IMR-90 (cell line): ENCODE measurements at regions not wholly inside any gene's neighbourhood (a gene's known extent, or its start where the extent isn't known, plus 50 kb on each side); places are given as distances from the start of the nearest gene placed in this dataset.

Experiments
- BHLHE40 ChIP-seq: fragments of 150-350 bp; IDR thresholded peaks from 2 replicates; pipeline ENCODE4 v1.6.1; 2016; ENCODE audit warnings: mild to moderate bottlenecking, low read depth, low read length
- CEBPB ChIP-seq: IDR thresholded peaks from 2 replicates; pipeline ENCODE4 v1.6.1; 2012; ENCODE audit warnings: low read depth, low read length, improper control_type of control experiment
- CTCF ChIP-seq: conservative IDR thresholded peaks from 2 replicates; pipeline ENCODE4 v1.5.1; 2012; ENCODE audit warnings: mild to moderate bottlenecking, low read depth, low read length, improper control_type of control experiment
- ELK1 ChIP-seq: fragments of 150-350 bp; IDR thresholded peaks from 2 replicates; pipeline ENCODE4 v1.6.1; 2016; ENCODE audit warnings: low read depth, mild to moderate bottlenecking, low read length, moderate library complexity, borderline replicate concordance
- FOS ChIP-seq: fragments of 150-350 bp; IDR thresholded peaks from 2 replicates; pipeline ENCODE4 v1.6.1; 2016; ENCODE audit warnings: low read depth, low read length
- MAFK ChIP-seq: IDR thresholded peaks from 2 replicates; pipeline ENCODE4 v1.6.1; 2012; ENCODE audit warnings: low read depth, low read length, improper control_type of control experiment
- NFE2L2 ChIP-seq: fragments of 150-350 bp; IDR thresholded peaks from 2 replicates; pipeline ENCODE4 v1.6.1; 2016; ENCODE audit warnings: low read depth, mild to moderate bottlenecking, low read length
- POLR2A ChIP-seq: IDR thresholded peaks from 2 replicates; pipeline ENCODE4 v1.6.1; 2012; ENCODE audit warnings: mild to moderate bottlenecking, low read depth, low read length
- RAD21 ChIP-seq: IDR thresholded peaks from 2 replicates; pipeline ENCODE4 v1.6.1; 2012; ENCODE audit warnings: low read length, improper control_type of control experiment
- RCOR1 ChIP-seq: IDR thresholded peaks from 2 replicates; pipeline ENCODE4 v1.6.1; 2012; ENCODE audit warnings: mild to moderate bottlenecking, low read length, improper control_type of control experiment; ENCODE audit not compliant: insufficient replicate concordance
- RFX5 ChIP-seq: IDR thresholded peaks from 2 replicates; pipeline ENCODE4 v1.8.0; 2012; ENCODE audit warnings: low read depth, mild to moderate bottlenecking, low read length, moderate library complexity
- SMC3 ChIP-seq: fragments of 150-350 bp; IDR thresholded peaks from 2 replicates; pipeline ENCODE4 v1.6.1; 2016; ENCODE audit warnings: low read depth, mild to moderate bottlenecking, antibody characterized with exemption, low read length, moderate library complexity
- USF2 ChIP-seq: fragments of 150-350 bp; IDR thresholded peaks from 2 replicates; pipeline ENCODE4 v1.6.1; 2017; ENCODE audit warnings: mild to moderate bottlenecking, antibody characterized with exemption, low read length, low read depth

GRCh38 chr21:16587681-16588375 lies 858.0 kb downstream of the USP25 start:
- no peak for TF ChIP-seq POLR2A
- peak; percentile 86 for TF ChIP-seq CEBPB
- TF ChIP-seq CTCF = no peak
- no peak for TF ChIP-seq RAD21
- no peak for TF ChIP-seq ELK1
- peak; percentile 39; the same call in 1 of the 2 replicates for TF ChIP-seq BHLHE40
- TF ChIP-seq RFX5 = no peak
- no peak for TF ChIP-seq USF2
- TF ChIP-seq MAFK = no peak
- no peak for TF ChIP-seq NFE2L2
- TF ChIP-seq FOS = peak; percentile 58; the same call in 1 of the 2 replicates
- no peak for TF ChIP-seq RCOR1
- TF ChIP-seq SMC3 = no peak
